Astrocyte (in vitro differentiated cells and primary cell): ENCODE measurements at regions not wholly inside any gene's neighbourhood (a gene's known extent, or its start where the extent isn't known, plus 50 kb on each side); places are given as distances from the start of the nearest gene placed in this dataset.

Source experiments
- DNase-seq: peaks from one replicate; pipeline ENCODE4 v3.0.0-alpha.2; 2010; ENCODE audit warnings: low read depth
- FAIRE-seq: peaks from 2 replicates; lab custom pipeline; 2011; peaks lifted over from hg19 to GRCh38; lab: Jason Lieb, UNC
- H2AFZ ChIP-seq: 2 replicates; pipeline ENCODE4 v1.6.0; 2012; ENCODE audit warnings: low read depth, low read length, inconsistent platforms
- H3K27ac ChIP-seq: 2 replicates; pipeline ENCODE4 v1.5.1; 2011; ENCODE audit warnings: low read depth, low read length, inconsistent platforms
- H3K27me3 ChIP-seq: 2 replicates; pipeline ENCODE4 v1.6.0; 2011; ENCODE audit warnings: low read length, inconsistent platforms; ENCODE audit not compliant: insufficient read depth
- H3K36me3 ChIP-seq: 2 replicates; pipeline ENCODE4 v1.5.1; 2011; ENCODE audit warnings: low read length, inconsistent platforms; ENCODE audit not compliant: insufficient read depth
- H3K4me1 ChIP-seq: 2 replicates; pipeline ENCODE4 v1.5.1; 2011; ENCODE audit warnings: low read length, inconsistent platforms; ENCODE audit not compliant: insufficient read depth
- H3K4me2 ChIP-seq: 2 replicates; pipeline ENCODE4 v1.6.0; 2012; ENCODE audit warnings: low read length, inconsistent platforms
- H3K4me3 ChIP-seq: 2 replicates; pipeline ENCODE4 v1.5.1; 2011; ENCODE audit warnings: low read depth, mild to moderate bottlenecking, low read length, inconsistent platforms; ENCODE audit not compliant: insufficient read depth
- H3K79me2 ChIP-seq: 2 replicates; pipeline ENCODE4 v1.6.0; 2012; ENCODE audit warnings: mild to moderate bottlenecking, low read length, inconsistent platforms; ENCODE audit not compliant: insufficient read depth
- H3K9ac ChIP-seq: 2 replicates; pipeline ENCODE4 v1.6.0; 2012; ENCODE audit warnings: mild to moderate bottlenecking, low read length, inconsistent platforms
- H3K9me3 ChIP-seq: 2 replicates; pipeline ENCODE4 v1.5.1; 2012; ENCODE audit warnings: low read depth, mild to moderate bottlenecking, low read length, inconsistent platforms; ENCODE audit not compliant: insufficient read depth
- H4K20me1 ChIP-seq: 2 replicates; pipeline ENCODE4 v1.6.0; 2012; ENCODE audit warnings: low read length, inconsistent platforms; ENCODE audit not compliant: insufficient read depth
- H3K27ac Mint-ChIP-seq: one replicate; pipeline ENCODE4 v1.8.0; 2021; ENCODE audit warnings: mild to moderate bottlenecking, mixed read lengths; ENCODE audit not compliant: unreplicated experiment
- H3K27me3 Mint-ChIP-seq: one replicate; pipeline ENCODE4 v1.8.0; 2021; ENCODE audit warnings: low read depth, mixed read lengths; ENCODE audit not compliant: unreplicated experiment
- H3K36me3 Mint-ChIP-seq: one replicate; pipeline ENCODE4 v1.8.0; 2021; ENCODE audit warnings: low read depth, mixed read lengths; ENCODE audit not compliant: unreplicated experiment
- H3K4me1 Mint-ChIP-seq: one replicate; pipeline ENCODE4 v1.8.0; 2021; ENCODE audit warnings: low read depth, mixed read lengths; ENCODE audit not compliant: unreplicated experiment
- H3K4me3 Mint-ChIP-seq: one replicate; pipeline ENCODE4 v1.8.0; 2021; ENCODE audit warnings: mild to moderate bottlenecking, moderate library complexity, mixed read lengths; ENCODE audit not compliant: unreplicated experiment
- H3K9me3 Mint-ChIP-seq: one replicate; pipeline ENCODE4 v1.8.0; 2021; ENCODE audit warnings: mild to moderate bottlenecking, mixed read lengths; ENCODE audit not compliant: unreplicated experiment
- CTCF ChIP-seq: IDR thresholded peaks from 2 replicates; pipeline ENCODE4 v1.5.1; 2011; ENCODE audit warnings: low read depth, mild to moderate bottlenecking, inconsistent platforms, low read length, moderate library complexity; ENCODE audit not compliant: insufficient read depth
- EZH2 ChIP-seq: IDR thresholded peaks from 2 replicates; pipeline ENCODE4 v1.6.1; 2012; ENCODE audit warnings: mild to moderate bottlenecking, low read length, inconsistent platforms; ENCODE audit not compliant: insufficient read depth

GRCh38 chr2:105468582-105469042 lies 69.8 kb upstream of the FHL2 start:
- Histone ChIP-seq H3K27me3 (peaks cover 13% of the 10 kb centered on the region), H3K4me2 (peak overlapping the region; percentile 20), H4K20me1 (no peaks in the 10 kb centered on the region), H3K9ac (no peak overlapping the region), H3K36me3 (no peaks in the 10 kb centered on the region), H3K4me3 (no peak overlapping the region), H3K9me3 (no peaks in the 10 kb centered on the region), H3K4me1 (peaks cover 3% of the 10 kb centered on the region), H3K79me2 (no peaks in the 10 kb centered on the region), H3K27ac (peak overlapping the region; percentile 5), H2AFZ (no peak overlapping the region)
- TF ChIP-seq CTCF (no peak), EZH2 (no peak)
- Mint-ChIP-seq H3K9me3 (no peaks in the 10 kb centered on the region), H3K27ac (peak overlapping the region; percentile 8), H3K4me3 (no peak overlapping the region), H3K36me3 (no peaks in the 10 kb centered on the region), H3K27me3 (peaks cover 13% of the 10 kb centered on the region), H3K4me1 (peaks cover 10% of the 10 kb centered on the region)
- DNase-seq (no peak), FAIRE-seq (no peak)

GRCh38 chr2:105464325-105464724 lies 65.5 kb upstream of the FHL2 start:
- H3K4me3 Mint-ChIP-seq = no peak overlapping the region

More at GRCh38 chr2:105464325-105464724, 65.5 kb upstream of the FHL2 start:
- no peaks in the 10 kb centered on the region for H3K36me3 Mint-ChIP-seq
- peaks cover 10% of the 10 kb centered on the region for H3K27me3 Mint-ChIP-seq
- Histone ChIP-seq H3K79me2 (no peaks in the 10 kb centered on the region), H3K36me3 (no peaks in the 10 kb centered on the region), H3K4me3 (no peak overlapping the region), H3K9me3 (no peaks in the 10 kb centered on the region), H3K27ac (no peak overlapping the region), H4K20me1 (no peaks in the 10 kb centered on the region), H3K27me3 (peaks cover 5% of the 10 kb centered on the region), H3K9ac (no peak overlapping the region), H3K4me2 (no peak overlapping the region), H3K4me1 (peaks cover 3% of the 10 kb centered on the region), H2AFZ (no peak overlapping the region)
- DNase-seq (no peak), FAIRE-seq (no peak)
- peaks cover 10% of the 10 kb centered on the region for H3K4me1 Mint-ChIP-seq
- peaks cover 3% of the 10 kb centered on the region for H3K9me3 Mint-ChIP-seq
- no peak for TF ChIP-seq CTCF
- no peak for TF ChIP-seq EZH2
- H3K27ac Mint-ChIP-seq = no peak overlapping the region
